ENCODE measurements at regions not wholly inside any gene's neighbourhood (a gene's known extent, or its start where the extent isn't known, plus 50 kb on each side); places are given as distances from the start of the nearest gene placed in this dataset.
"Not testable (repeated sequence)": the region's sequence is repeated elsewhere in the genome, so short reads cannot be mapped to it uniquely, and the experiment has no call there.

GRCh38 chr1:242813490-242814091, 289.1 kb upstream of the PLD5 start:
- DNase-seq (ENCODE audit: low read depth in 2 of 2): no peak

DNA sequence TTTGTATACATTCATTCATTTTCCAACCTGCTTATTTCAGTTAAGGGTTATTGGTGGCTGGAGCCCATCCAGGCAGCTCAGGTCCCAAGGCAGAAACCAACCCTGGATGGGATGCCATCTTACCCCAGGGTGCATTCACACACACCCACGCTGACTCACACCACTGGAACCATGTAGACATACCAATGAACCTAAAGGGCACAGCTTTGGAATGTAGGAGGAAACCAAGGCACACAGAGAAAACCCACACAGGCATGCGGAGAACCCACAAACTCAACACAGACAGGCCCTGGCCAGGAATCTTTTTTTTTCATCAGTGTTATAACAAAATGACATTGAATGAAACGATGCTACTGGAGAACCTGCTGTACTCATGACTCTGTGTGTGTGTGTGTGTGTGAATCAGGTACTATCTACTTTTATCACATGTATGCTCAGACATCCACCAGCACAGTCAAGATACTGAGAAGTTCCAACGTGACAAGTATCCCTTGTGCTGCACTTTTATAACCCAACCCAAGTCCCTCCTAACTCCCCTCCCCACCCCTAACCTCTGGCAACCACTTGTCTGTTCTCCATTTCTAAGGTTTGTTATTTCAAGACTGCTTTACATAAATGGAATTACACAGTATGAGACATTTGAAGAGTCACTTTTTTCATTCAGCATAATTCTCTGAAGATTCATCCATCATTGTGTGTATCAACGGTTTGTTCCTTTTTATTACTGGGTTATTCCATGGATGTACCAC, 286.8 kb upstream of the PLD5 start:
- DNase-seq (ENCODE audit: low read depth in 2 of 2): no peak

DNA sequence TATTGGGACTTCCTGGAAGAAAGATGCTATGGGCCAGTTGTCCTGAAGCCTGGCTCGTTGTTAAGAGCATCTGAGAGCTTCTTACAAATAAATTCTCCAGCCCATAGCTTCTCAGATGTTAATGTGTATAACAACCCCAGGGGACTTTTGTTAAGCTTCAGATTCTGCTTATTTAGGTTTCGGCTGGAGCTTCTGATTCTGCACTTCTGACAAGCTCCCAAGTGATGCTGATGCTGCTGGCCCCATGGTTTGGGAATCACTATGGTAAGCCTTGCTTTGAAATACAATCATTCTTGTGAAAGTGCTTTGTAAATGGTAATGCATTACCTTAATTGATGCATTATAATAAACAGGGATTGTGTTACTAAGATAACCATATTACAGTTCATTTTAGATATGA, 281.8 kb upstream of the PLD5 start:
- no peak for DNase-seq (ENCODE audit: low read depth in 2 of 2)

- not testable (repeated sequence) for DNase-seq (ENCODE audit: low read depth in 2 of 2)
These were observed 280.9 kb upstream of the PLD5 start for GRCh38 chr1:242805360-242805759.

DNA sequence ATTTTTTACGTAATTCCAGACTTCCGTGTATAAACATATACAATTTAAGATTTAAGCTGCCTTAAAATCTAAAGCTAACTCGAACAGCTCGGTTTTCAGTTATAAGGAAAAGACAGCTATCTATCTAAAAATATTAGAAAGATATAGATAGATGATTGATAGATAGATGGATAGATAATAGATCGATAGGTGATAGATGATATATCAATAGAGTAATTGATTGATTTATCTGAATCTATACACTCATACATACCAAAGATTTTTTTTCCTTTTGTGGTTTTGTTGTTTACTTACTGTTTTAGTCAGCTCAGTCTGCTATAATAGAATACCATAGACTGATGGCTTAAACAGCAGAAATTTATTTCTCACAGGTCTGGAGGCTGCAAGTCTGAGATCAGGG, 278.5 kb upstream of the PLD5 start:
- DNase-seq (ENCODE audit: low read depth in 2 of 2): no peak

DNA sequence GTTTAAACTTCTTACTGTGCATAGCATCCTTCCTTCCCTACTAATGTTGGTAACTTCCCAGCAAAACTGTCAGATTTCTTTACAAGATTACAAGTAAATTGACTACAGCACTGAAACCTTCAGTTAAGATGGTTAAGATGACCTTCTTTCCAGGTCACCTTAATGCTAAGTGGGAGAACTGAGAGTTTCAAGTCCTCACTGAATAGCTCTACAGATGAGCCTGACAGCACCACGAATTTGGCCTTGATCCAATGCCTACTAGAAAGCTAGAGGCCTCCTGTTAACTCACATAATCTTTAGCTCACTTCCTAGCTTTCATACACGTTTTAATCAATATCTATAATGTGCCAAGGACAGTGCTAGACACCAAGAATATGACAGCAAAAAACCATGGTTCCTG, 276.0 kb upstream of the PLD5 start:
- DNase-seq (ENCODE audit: low read depth in 2 of 2): no peak

- no peak for DNase-seq (ENCODE audit: low read depth in 2 of 2)
These were observed 273.4 kb upstream of the PLD5 start for GRCh38 chr1:242797856-242798255.

DNA sequence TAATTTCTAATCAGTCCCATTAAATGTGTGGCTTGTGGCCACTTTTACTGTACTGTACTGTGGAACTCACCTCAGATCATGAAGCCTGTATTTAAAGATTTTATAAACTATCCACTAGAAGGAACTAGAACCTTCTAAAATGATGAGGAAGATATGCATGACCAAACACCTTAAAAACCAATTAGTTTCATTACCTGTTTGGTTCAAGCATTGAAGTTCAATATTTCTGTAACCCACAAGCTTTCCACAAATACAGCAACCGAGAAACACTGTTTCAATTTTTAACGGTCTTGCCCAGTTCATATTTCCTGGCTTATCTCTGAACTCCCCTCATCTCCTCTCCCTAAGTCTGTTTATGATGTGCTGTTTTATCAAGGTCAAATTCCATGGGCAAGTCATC, 264.3 kb upstream of the PLD5 start:
- DNase-seq (ENCODE audit: low read depth in 2 of 2): no peak

DNA sequence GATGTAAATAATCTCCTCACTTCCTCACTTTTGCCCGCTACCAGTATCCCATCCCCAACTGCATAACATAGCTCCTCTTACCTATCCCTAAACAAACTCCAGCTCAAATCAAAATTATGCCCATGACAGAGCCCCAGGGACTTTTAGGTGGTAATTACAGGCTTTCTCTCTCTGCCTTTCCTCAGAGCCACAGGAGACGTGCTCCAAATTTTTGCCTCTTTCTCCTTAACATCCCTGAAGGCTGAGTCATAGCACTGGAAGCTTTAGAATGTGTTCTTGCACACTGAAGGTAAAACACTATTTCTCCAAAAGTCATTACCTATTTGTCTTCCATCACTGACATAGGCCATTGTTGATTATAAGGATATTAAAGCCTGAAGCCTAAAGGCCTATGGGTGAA, 263.5 kb upstream of the PLD5 start:
- DNase-seq (ENCODE audit: low read depth in 2 of 2): no peak

- no peak for DNase-seq (ENCODE audit: low read depth in 2 of 2)
These were observed 260.3 kb upstream of the PLD5 start for GRCh38 chr1:242784807-242785206.

- DNase-seq (ENCODE audit: low read depth in 2 of 2): no peak
These were observed 259.6 kb upstream of the PLD5 start for GRCh38 chr1:242784084-242784483.

DNA sequence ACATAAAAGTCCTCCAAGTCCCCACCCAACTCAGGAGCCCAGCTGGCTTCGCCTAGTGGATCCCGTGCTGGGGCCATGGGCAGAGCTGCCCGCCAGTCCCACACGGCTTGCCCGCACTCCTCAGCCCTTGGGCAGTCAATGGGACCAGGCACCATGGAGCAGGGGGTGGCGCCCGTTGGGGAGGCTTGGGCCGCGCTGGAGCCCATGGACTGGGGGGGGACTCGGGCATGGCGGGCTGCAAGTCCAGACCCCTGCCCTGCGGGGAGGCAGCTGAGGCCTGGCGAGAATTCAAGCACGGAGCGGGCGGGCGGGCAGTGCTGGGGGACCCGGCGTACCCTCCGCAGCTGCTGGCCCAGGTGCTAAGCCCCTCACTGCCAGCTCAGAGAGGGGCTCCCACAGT, 249.8 kb upstream of the PLD5 start:
- no peak for DNase-seq (ENCODE audit: low read depth in 2 of 2)

DNA sequence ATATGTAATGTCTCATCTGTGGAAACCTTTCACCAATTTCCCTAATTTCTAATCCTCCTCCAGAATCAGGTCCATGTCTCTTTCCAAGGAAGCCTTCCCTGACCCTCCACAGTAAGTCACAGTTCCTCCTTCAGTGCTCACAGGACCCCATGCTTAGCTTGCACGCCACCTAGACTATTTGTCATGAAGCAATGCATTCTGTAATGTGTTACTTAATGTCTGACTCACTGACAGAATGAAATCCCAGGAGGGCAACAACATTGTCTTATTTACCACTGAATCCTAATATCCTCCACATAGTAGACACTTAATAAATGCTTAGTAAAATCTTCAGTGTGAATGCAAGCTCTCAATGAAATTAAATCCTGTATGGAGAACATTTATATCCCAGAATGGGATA, 245.9 kb upstream of the PLD5 start:
- DNase-seq (ENCODE audit: low read depth in 2 of 2): no peak

DNA sequence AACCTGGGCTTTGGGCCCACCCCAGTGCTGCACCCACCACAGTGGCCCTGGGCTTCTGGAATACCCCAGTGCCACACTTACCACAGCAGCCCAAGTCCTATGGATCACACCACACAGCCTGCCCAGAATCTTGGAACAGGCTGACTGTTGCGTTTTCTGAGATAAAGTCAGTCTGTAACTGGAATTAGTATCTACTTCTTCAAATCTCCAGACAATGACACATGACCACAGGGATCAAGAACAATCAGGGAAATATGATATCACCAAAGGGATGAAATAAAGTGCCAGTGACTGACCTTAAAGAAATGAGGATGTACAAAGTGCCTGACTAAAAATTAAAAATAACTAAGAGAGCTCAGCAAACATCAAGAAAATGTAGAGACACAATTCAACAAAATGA, 239.7 kb upstream of the PLD5 start:
- no peak for DNase-seq (ENCODE audit: low read depth in 2 of 2)

DNA sequence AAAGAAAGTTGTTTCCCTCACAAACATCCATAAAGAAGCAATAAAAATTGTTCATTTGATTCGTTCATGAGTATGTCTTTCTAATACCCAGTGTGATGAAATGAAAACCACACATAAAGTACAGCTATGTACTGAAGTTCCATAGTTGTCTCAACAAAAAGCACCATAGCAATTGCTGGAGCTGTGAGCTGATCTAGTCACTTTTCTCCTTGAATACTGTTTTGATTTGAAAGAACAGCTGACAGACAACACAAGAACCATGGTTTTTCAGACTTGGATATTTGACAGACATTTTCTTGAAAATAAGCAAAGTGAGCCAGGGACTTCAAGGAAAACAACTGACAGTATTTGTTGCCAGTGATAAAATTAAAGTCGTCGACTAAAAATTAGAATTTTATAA, 237.1 kb upstream of the PLD5 start:
- DNase-seq (ENCODE audit: low read depth in 2 of 2): no peak

GRCh38 chr1:242754926-242755325, 230.4 kb upstream of the PLD5 start:
- no peak for DNase-seq (ENCODE audit: low read depth in 2 of 2)

GRCh38 chr1:242754125-242754524, 229.6 kb upstream of the PLD5 start:
- DNase-seq (ENCODE audit: low read depth in 2 of 2): no peak

- no peak for DNase-seq (ENCODE audit: low read depth in 2 of 2)
These were observed 222.7 kb upstream of the PLD5 start for GRCh38 chr1:242747233-242747632.

- DNase-seq (ENCODE audit: low read depth in 2 of 2): no peak
These were observed 220.6 kb upstream of the PLD5 start for GRCh38 chr1:242745079-242745478.

DNA sequence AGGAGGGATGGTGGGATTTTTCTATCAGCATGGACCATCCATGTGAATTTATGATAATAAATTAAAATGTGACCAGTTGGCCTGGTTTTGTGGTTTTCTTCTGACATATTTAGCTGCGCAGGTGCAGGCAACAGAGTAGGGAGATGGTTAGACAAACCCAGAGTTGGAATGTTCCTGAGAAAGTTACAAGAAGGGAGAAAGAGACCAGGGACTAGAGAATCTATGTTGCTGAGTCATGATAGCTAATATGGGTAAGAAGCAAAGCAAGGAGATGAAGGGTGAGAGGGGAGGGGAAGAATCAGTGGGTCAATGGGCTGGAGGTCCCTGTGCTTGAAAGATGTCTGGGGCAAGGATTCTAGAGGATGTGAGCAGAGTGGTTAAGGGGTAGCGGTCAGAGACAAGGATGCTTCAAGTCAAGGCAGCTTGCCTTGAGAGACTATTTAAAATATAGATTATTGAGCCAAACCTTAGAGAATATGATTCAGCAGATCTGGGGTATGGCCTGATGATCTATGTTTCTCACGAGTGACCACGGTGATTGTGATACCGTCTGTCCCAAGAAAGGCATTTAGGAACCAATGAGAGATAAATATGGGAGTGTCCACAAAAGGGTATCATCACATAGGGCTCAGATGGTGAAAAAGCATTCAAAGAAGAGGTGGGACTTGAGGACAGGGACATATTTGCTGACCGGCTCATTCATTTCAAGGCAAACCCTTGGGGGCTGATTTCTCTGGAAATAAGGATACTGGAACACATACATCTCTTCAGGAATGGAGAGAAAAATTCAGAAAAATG, 219.7 kb upstream of the PLD5 start:
- DNase-seq (ENCODE audit: low read depth in 2 of 2): no peak

GRCh38 chr1:242738702-242739645, 214.5 kb upstream of the PLD5 start:
- no peak for DNase-seq (ENCODE audit: low read depth in 2 of 2)

DNA sequence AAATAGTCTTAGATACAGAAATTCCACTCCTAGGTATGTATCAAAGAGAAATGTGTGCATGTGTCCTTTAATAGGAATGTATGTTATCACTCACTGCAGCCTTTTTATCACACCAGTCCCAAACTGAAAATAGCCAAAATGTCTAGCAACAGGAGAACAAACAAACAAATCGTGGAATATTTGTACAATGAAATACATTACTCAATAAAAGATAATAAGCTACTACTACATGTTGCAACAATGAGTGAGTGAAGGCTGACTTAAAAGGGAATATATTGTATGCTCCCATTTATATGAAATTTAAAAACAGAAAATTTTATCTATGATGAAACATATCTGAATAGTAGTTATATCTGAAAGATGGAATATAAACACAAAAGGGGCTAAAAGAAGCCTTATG, 212.1 kb upstream of the PLD5 start:
- DNase-seq (ENCODE audit: low read depth in 2 of 2): no peak
